SIG-M5 treated with dmso at 0.1 percent for 504 hours (cell line): ENCODE measurements at regions not wholly inside any gene's neighbourhood (a gene's known extent, or its start where the extent isn't known, plus 50 kb on each side); places are given as distances from the start of the nearest gene placed in this dataset.
"Not testable (repeated sequence)": the region's sequence is repeated elsewhere in the genome, so short reads cannot be mapped to it uniquely, and the experiment has no call there.

Source experiments
- DNase-seq: peaks from one replicate; lab custom pipeline; 2025; ENCODE audit not compliant: unreplicated experiment; lab: John Stamatoyannopoulos, UW

DNA sequence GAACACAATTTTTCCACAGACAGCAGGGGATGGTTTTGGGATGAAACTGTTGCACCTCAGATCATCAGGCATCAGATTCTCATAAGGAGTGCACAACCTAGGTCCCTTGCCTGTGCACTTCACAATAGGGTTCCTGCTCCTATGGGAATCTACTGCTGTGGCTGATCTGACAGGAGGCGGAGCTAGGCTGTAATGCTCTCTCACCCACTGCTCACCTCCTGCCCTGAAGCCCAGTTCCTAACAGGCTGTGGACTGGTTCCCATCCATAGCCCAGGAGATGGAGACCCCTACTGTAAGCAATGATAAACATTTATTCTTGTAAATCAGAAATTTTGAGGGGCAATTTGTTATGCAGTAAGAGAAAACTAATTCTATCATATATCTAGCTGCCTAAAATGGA is 1234.7 kb downstream of the SLITRK1 start:
- DNase-seq, result no peak

DNA sequence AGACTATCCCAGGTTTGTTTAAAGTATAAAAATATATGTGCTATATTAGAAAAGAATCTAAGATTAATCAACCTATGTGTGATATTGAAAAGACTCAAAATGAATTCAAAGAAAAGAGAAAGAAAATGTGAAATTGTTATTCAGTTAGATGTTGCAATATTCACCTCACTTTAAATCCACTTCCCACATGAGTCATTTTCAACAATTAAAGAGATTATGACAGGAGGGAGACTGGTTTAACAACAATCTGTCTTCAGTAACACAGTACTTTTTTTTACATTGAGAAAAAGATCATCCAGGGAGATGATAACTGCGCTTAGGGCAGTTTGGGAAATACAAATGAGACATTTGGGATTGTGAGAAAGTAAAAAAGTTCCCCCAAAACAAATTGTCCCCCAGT is 1246.2 kb downstream of the SLITRK1 start:
- DNase-seq, result peak; percentile 34

DNA sequence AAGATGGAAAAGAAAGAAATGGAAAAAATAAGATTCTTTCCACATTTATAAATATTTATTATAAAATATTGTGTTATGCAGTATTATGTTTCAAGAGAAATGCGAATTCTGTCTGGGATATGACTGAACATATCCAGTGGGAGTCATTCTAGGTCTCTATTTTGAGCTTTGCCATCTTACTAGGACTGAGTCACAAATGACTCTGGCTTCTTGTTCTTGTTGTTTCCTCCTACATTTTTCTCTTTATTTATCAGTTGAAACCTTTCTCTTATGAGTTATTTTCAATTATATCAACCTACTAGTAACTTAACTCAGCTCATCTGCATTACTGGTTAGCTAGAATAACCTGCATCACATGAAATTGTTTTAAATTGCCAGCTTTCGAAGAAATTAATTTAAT is 1247.3 kb downstream of the SLITRK1 start:
- no peak for DNase-seq

DNA sequence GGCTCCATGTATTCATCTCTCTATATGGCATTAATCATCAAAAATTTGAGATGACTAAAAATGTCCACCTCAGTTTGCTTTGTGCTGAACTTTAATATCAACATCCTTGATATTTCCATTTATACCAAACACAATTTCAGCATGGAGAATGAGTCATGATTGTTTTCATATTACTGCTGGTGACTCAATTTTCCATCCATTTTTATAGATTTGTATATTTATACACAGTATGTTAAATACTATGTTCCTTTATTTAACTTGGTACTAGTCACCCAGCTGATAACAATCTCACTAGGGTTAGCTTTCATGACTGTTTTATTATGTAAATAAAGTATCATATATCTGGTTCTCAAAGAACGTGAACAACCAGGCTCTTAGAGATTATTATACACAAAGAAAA is 1255.1 kb downstream of the SLITRK1 start:
- peak; percentile 35 for DNase-seq

DNA sequence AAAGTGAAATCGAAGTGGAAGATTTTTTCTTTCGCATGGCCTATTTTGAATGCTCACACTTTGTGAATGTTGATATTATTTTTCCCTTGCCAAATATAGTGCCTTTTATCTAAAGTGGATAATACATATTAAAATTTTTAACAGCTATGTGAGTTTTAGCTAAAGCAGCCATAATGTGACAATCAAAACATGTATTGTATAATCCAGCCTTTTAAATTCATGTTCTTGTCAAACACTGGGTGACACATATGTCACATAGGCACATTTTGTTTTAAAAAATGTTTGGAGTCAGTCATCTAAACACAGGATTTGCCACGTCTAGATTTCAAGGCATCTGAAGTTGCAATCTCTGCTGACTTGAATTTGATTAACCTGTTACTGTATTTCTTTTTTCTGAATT is 1256.6 kb downstream of the SLITRK1 start:
- no peak for DNase-seq

DNA sequence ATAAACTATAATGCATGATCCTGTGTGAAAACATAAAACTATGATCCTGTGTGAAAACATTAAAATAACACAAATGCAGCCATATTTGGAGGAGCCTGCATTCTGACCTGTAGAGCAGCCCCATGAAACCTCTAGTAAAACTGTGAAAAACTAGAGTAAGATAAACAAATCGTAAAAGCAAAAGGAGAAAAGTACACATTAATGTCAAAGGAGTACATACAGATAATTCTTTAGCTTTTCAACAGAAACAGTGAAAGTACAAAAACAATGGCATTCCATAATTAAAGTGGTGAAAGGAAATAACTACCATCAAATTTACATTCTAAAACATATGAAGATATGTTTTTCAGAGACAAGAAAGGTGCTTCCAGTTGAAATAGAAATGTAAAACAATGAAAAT is 1267.2 kb downstream of the SLITRK1 start:
- DNase-seq, result no peak

DNA sequence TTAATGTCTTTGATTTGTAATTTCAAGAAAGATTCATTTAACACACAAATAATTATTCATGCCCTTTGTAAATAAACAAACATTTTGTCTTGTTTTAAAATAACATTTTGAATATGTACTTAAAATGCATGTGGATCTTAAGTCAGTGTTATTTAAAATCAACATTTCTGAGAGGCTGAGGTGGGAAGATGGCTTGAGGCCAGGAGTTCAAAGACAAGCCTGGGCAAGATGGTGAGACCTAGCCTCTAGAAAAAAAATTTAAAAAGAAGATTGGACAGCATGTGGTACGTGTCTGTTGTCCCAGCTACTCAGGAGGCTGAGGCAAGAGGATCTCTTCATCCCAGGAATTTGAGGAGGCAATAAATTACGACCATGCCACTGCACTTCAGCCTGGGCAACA is 1268.2 kb downstream of the SLITRK1 start:
- no peak for DNase-seq

DNA sequence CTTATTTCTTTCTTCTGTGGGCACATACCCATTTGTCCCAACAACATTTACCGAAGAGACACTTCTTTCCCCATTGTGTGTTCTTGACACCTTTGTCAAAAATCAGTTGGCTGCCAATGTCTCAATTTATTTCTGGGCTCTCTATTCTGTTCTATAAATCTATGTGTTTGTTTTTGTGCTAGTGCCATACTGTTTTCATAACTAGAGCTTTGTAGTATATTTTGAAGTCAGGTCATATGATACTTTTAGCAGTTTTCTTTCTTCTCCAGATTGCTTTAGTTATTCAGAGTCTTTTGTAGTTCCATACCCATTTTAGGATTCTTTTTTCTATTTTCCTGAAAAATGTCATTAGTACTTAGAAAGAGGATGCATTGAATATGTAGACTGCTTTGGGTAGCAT is 1276.3 kb downstream of the SLITRK1 start:
- DNase-seq, result no peak

DNA sequence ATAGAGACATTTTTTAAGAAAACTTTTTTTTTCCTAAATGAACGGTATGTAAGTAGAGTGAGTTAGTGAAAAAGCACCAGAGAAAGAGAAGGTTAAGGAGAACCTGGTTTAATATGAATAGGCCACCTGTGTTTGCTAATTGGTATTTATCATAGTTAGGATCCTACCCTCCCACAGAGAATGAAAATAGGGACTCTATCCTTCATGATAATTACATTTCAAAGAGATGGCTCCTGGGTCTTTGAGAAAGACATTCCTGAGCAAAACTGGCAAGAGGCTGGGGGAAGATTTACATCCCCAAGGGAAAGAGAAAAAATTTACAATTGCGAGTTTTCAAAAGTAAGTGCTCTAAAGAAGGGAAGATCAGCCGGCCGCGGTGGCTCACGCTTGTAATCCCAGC is 1284.5 kb downstream of the SLITRK1 start:
- DNase-seq, result no peak

DNA sequence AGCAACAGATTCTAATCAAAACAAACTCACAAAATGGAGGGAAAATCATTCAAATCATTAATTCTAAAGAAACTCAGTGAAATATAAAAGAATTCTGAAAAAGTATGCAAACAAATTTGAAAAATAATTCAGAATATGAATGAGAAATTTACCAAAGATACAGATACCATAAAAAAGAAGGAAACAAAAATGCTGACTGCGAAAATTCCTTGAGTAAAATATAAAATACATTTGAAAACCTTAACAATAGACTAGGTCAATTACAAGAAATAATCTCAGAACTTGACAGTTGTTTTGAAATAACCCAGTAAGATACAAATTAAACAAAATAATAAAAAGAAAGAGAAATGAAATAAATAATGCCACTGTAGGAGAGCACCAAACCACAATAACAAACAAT is 1289.0 kb downstream of the SLITRK1 start:
- DNase-seq, result no peak

DNA sequence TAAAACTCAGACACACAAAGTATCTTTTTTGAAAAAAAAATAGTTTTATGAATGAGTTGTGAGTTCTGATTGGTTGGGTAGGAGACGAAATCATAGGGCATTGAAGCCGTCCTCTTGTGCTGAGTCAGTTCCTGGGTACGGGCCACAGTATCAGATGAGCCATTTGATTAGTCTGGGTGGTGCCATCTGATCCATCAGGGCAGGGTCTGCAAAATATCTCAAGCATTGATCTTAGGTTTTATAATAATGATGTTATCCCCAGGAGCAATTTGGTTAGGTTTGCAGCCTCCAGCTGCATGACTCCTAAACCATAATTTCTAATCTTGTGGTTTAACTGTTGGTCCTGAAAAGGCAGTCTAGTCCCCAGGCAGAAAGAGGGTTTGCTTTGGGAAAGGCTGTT is 1310.6 kb downstream of the SLITRK1 start:
- DNase-seq, result no peak

DNA sequence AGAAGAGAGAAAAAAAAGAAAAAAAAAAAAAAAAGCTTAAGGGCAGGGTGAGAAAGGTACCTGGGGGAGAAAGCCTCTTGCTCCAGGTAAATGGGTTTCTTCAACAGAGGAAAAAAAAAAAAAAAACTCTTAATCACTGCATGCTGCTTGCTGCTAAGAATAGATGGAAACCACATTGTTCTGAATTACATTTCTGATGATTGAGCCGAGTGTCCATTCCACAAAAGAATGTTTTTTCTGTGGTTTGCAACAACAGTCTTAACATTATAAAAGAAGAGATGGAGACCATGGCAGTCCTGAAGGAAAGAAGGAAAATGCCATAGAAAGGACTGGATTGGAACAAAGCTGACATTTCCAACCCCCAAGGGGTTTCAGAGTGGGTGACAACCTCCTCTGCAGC is 1312.7 kb downstream of the SLITRK1 start:
- no peak for DNase-seq

DNA sequence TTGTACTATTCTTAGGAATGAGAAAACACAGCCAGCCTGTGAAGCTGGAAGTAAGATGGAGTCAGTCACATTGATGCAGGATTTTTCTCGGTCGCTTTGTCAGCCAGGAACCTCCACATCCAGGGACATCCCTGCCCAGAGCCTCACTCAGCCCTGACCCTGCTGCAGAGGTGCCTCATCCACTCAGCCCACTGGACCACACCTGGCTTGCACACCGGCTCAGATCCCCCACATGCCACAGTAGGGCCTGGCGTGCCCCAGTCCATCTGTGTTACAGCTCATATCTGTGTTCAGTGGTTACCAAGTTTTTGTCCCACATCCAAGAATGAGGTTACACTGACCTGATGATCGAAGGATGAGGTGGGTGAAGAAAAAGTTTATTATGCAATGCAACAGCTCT is 1315.4 kb downstream of the SLITRK1 start:
- DNase-seq, result no peak

DNA sequence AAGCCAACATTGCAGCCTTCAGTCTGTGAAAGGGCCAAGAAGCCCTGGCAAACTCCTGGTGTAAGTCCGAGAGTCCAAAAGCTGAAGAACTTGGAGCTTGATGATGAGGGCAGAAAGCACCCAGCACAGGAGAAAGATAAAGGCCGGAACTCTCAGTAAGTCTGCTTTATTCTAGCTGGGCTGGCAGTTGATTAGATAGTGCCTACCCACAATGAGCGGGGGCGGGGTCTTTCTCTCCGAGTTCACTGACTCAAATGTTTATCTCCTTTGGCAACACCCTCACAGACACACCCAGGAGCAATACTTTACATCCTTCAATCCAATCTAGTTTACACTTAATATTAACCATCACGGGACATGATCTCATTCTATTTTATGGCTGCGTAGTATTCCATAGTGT is 1317.1 kb downstream of the SLITRK1 start:
- no peak for DNase-seq

DNA sequence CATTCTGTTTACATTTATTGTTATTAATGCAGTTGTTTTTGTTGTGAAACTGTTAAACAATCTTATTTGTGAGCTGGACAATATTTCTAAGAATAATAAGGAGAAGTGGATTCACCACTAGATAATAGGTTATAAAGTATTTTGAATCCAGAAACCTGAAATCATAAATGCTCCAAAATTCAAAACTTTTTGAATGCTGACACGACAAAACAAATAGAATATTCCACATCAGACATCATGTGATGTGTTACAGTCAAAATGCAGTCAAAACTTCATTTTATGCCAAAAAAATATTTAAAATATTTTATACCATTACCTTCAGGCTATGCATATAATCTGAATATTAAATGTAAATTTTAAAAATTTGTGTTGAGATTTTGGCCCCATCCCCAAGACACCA is 1321.4 kb downstream of the SLITRK1 start:
- DNase-seq, result no peak

DNA sequence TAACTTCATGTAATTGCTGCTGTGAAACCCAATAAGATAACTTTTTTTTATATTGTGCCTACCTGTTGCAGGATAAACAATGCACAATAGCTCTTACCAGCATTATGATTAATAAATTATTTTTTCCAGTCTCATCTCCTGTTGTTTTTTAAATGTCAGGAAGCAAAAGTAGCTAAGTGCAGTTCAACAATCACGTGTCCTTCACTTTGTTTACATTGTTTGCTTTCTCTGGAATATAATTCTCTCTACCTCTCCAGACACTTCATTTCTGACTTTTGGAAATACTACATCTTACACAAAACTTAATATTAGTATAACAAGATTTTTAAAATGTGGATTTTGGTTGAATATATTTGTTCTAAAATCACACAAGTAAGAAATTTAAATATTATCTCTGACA is 1359.4 kb downstream of the SLITRK1 start:
- no peak for DNase-seq

DNA sequence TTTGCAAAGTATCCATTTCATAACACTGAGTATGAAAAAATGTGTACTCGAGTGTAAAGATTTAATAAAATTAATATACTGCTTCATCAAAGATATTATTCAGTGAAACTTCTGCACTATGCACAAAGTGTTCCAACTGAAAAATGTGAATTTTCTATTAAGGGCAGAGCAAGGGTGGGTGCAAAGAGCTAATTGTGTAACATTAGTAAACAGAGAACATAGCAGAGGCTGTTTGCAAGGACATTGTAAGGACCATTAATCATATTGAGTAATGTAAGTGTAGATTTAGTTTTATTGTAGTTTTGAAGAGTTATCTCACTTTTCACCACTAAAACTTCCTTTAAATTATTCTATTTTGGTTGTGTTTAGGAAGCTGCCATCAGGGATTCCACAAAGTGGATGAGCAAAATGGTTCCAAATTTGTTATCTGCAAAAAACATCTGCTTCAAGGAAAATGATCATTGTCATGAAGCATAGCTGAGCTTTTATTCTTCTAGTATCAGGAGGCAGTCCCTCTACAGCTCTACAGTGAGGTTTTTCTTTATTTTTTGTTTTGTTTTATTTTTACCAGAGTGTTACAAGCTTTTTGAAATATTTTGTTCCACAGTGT is 1375.4 kb downstream of the SLITRK1 start:
- no peak for DNase-seq

DNA sequence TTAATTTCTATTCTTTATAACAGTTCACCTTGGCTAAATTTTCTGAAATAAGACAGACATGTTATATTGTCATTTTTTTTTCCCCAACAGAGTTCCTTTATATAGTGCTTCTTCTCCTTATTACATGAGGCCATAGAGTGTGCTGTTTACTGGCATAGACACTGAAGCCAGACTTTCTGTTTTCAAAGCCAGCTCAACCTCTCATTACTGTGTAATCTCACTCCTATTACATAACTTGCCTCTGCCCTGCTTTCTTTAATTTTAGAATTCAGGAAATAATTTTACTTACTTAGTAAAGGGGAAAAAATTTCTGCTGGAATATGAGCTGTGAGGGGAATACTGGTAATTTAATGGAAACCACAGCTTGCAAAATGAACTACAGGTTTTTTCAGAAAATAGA is 1380.4 kb downstream of the SLITRK1 start:
- DNase-seq, result no peak

DNA sequence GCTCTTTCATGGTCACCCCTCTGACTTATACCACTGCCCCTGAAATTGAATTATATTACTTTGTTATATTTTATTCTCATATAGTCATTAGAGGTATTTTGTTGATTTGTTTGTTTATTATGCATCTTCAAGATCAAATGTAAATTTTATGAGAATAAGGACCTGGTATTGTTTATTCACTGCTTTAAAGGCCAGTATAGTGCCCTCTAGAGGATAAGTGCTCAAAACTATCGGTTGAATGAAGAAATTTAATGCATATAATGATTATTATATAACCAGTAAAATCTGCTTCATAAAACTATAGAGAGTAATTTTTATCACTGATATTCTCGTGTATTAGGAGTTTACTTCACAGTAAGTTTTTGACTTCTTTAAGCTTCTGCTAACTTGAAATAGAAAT is 1401.9 kb downstream of the SLITRK1 start:
- peak; percentile 27 for DNase-seq

DNA sequence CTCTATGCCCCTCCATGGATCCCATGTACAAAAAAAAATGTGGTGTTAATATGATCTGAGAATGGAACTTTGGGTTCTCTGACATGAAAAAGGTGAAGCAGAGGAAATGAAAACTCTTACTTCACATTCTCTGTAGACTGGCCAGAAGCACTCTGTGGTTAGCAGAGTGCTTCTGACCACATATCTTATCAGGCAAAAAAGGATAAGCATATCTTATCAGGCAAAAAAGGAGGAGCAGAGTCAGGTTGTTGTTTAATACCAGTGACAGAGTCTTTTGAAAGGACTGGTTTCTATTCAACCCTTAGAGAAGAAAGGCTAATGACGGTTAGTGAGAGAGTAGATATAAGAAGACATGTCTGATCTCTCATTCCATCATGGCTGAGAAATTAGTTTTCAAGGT is 1404.8 kb downstream of the SLITRK1 start:
- peak; percentile 10 for DNase-seq

DNA sequence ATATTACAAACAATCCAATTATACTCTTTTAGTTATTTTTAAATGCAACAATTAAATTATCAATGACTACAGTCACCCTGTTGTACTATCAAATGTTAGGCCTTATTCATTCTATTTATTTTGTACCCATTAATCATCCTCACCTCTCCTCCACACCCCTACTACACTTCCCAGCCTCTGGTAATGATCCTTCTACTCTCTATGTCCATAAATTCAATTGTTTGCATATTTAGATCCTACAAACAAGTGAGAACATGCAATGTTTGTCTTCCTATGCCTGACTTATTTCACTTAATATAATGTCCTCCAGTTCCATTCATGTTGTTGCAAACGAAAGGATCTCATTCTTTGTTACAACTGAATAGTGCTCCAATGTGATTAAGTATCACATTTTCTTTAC is 1414.6 kb downstream of the SLITRK1 start:
- DNase-seq, result no peak

DNA sequence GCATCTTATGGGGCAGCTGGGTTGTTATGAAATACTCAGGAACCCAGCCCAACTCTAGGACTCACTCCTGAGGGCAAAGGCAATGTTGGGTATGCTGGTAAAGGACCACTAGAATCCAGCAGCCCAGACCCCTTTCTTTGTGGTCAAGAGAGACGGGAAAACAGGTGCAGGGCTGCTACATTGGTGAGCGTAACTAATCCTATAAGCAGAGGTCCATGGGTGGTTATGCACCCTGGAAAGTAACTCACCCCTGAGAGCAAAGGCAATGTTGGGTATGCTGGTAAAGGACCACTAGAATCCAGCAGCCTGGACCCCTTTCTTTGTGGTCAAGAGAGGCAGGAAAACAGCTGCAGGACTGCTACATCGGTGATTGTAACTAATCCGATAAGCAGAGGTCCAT is 1422.7 kb downstream of the SLITRK1 start:
- DNase-seq, result not testable (repeated sequence)

DNA sequence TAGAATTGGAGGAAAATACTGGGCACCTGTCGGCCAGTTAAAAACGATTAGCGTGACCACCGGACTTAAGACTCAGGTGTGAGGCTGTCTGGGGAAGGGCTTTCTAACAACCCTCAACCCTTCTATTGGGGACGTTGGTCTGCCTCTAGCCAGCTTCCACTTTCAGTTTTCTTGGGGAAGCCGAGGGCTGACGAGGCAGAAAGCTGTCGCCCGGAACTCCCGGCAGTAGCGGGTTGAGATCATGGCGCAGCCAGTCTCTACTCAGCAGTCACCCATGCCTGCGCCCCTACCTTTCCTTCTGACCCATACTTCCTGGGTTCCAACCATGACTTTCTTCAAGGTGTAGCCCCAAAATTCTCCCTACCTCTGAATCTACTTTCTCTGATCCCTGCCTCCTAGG is 1424.1 kb downstream of the SLITRK1 start:
- DNase-seq, result no peak

DNA sequence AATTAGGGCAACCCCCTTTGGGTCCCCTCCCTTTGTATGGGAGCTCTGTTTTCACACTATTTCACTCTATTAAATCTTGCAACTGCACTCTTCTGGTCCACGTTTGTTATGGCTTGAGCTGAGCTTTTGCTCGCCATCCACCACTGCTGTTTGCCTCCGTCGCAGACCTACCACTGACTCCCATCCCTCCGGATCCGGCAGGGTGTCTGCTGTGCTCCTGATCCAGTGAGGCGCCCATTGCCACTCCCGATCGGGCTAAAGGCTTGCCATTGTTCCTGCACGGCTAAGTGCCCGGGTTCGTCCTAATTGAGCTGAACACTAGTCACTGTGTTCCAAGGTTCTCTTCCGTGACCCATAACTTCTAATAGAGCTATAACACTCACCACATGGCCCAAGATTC is 1424.7 kb downstream of the SLITRK1 start:
- not testable (repeated sequence) for DNase-seq
